Mesenchymal stem cell (in vitro differentiated cells and primary cell): ENCODE measurements at regions not wholly inside any gene's neighbourhood (a gene's known extent, or its start where the extent isn't known, plus 50 kb on each side); places are given as distances from the start of the nearest gene placed in this dataset.

Experiments used
- DNase-seq: peaks from one replicate; pipeline ENCODE4 v3.0.0-alpha.2; 2013
- H2AFZ ChIP-seq: one replicate; pipeline ENCODE4 v1.6.1; 2013; ENCODE audit warnings: low read depth, mild to moderate bottlenecking, control low read depth, inconsistent platforms, low read length, moderate library complexity
- H2AK5ac ChIP-seq: 2 replicates; pipeline ENCODE4 v1.6.1; 2013; ENCODE audit warnings: low read length, moderate library complexity, mild to moderate bottlenecking, inconsistent platforms; ENCODE audit not compliant: severe bottlenecking
- H2BK120ac ChIP-seq: one replicate; pipeline ENCODE4 v1.6.1; 2013; ENCODE audit warnings: low read depth, mild to moderate bottlenecking, inconsistent platforms, low read length, moderate library complexity
- H2BK12ac ChIP-seq, 2 experiments: one replicate each; pipeline ENCODE4 v1.6.1; 2013; ENCODE audit warnings: inconsistent platforms in 2 of 2, low read length in 2 of 2, mild to moderate bottlenecking in 2 of 2, moderate library complexity in 2 of 2, control low read depth in 1 of 2
- H2BK15ac ChIP-seq: one replicate; pipeline ENCODE4 v1.6.1; 2013; ENCODE audit warnings: mild to moderate bottlenecking, low read depth, inconsistent platforms; ENCODE audit not compliant: poor library complexity, severe bottlenecking
- H2BK5ac ChIP-seq: 2 replicates; pipeline ENCODE4 v1.6.1; 2013; ENCODE audit warnings: low read depth, mild to moderate bottlenecking, low read length, control low read depth, inconsistent platforms; ENCODE audit not compliant: poor library complexity, severe bottlenecking
- H3K14ac ChIP-seq, 2 experiments: one replicate each; pipeline ENCODE4 v1.6.1; 2013; ENCODE audit warnings: inconsistent platforms in 2 of 2, low read length in 2 of 2, control low read depth in 1 of 2, mild to moderate bottlenecking in 1 of 2, moderate library complexity in 1 of 2
- H3K18ac ChIP-seq, 2 experiments: one replicate each; pipeline ENCODE4 v1.6.1; 2013; ENCODE audit warnings: inconsistent platforms in 2 of 2, low read length in 2 of 2, control low read depth in 1 of 2, low read depth in 1 of 2, mild to moderate bottlenecking in 1 of 2
- H3K23ac ChIP-seq, 2 experiments: one replicate each; pipeline ENCODE4 v1.6.1; 2013; ENCODE audit warnings: inconsistent platforms in 2 of 2, low read length in 2 of 2, mild to moderate bottlenecking in 2 of 2, moderate library complexity in 2 of 2, control low read depth in 1 of 2
- H3K27ac ChIP-seq: 2 replicates; pipeline ENCODE4 v1.5.1; 2013; ENCODE audit warnings: mild to moderate bottlenecking, moderate library complexity, low read length, control low read depth, inconsistent platforms; ENCODE audit not compliant: poor library complexity, severe bottlenecking
- H3K27me3 ChIP-seq, 2 experiments: 2 replicates each; pipeline versions ENCODE4 v1.6.1 to v1.7.0; 2013; ENCODE audit warnings: low read length in 2 of 2, mild to moderate bottlenecking in 2 of 2, moderate library complexity in 2 of 2, control low read depth in 1 of 2, inconsistent platforms in 1 of 2; ENCODE audit not compliant: control insufficient read depth in 1 of 2, insufficient read depth in 1 of 2
- H3K36me3 ChIP-seq, 2 experiments: 2 replicates each; pipeline versions ENCODE4 v1.6.1 to v1.7.0; 2013; ENCODE audit warnings: low read length in 2 of 2, control low read depth in 1 of 2, inconsistent platforms in 1 of 2, low read depth in 1 of 2, mild to moderate bottlenecking in 1 of 2; ENCODE audit not compliant: insufficient read depth in 2 of 2, control insufficient read depth in 1 of 2
- H3K4ac ChIP-seq, 2 experiments: one replicate each; pipeline ENCODE4 v1.6.1; 2013; ENCODE audit warnings: inconsistent platforms in 2 of 2, low read length in 2 of 2, mild to moderate bottlenecking in 2 of 2, moderate library complexity in 2 of 2, control low read depth in 1 of 2, low read depth in 1 of 2
- H3K4me1 ChIP-seq: 2 replicates; pipeline ENCODE4 v1.6.1; 2013; ENCODE audit warnings: low read depth, low read length, control low read depth; ENCODE audit not compliant: control insufficient read depth, insufficient read depth
- H3K4me2 ChIP-seq: 2 replicates; pipeline ENCODE4 v1.6.1; 2013; ENCODE audit warnings: low read length, mild to moderate bottlenecking, inconsistent platforms; ENCODE audit not compliant: poor library complexity, severe bottlenecking
- H3K4me3 ChIP-seq, 2 experiments: 2 replicates each; pipeline versions ENCODE4 v1.5.1 to v1.7.0; 2013; ENCODE audit warnings: low read length in 2 of 2, mild to moderate bottlenecking in 2 of 2, control low read depth in 1 of 2, low read depth in 1 of 2; ENCODE audit not compliant: insufficient read depth in 1 of 2
- H3K79me1 ChIP-seq: replicated peaks from 2 replicates; pipeline ENCODE4 v1.6.1; 2013; ENCODE audit warnings: mild to moderate bottlenecking, control low read depth, low read length, inconsistent platforms; ENCODE audit not compliant: poor library complexity, severe bottlenecking
- H3K9ac ChIP-seq: 2 replicates; pipeline ENCODE4 v1.7.0; 2013; ENCODE audit warnings: mild to moderate bottlenecking, low read length, moderate library complexity
- H3K9me3 ChIP-seq: 2 replicates; pipeline ENCODE4 v1.7.0; 2013; ENCODE audit warnings: mild to moderate bottlenecking, low read length; ENCODE audit not compliant: control insufficient read depth
- H4K8ac ChIP-seq: one replicate; pipeline ENCODE4 v1.6.1; 2013; ENCODE audit warnings: inconsistent platforms, mild to moderate bottlenecking, low read length, moderate library complexity
- H4K91ac ChIP-seq: one replicate; pipeline ENCODE4 v1.6.1; 2013; ENCODE audit warnings: mild to moderate bottlenecking, low read length, inconsistent platforms
- WGBS: methylation state at CpG from one replicate; pipeline ENCODE4 v1.1.7; 2013; ENCODE audit warnings: mixed read lengths; 5-methylcytosine and 5-hydroxymethylcytosine counted together

GRCh38 chr10:94193466-94193924 is 169.2 kb downstream of the NOC3L start:
- no peak overlapping the region for H2BK12ac ChIP-seq
- no peaks in the 10 kb centered on the region for H3K36me3 ChIP-seq
- no peak overlapping the region for H4K91ac ChIP-seq
- no peak overlapping the region for H3K9ac ChIP-seq
- peak; percentile 52 for DNase-seq
- peak overlapping the region; percentile 65 for H3K27ac ChIP-seq
- H3K4me3 ChIP-seq = peak overlapping the region in 1 of 2 experiments; percentile 19
- no peak overlapping the region for H2BK15ac ChIP-seq
- H2AFZ ChIP-seq = no peak overlapping the region
- H3K27me3 ChIP-seq = no peaks in the 10 kb centered on the region
- WGBS = 4% methylated on average over 2 of the region's 4 CpGs
- H3K4me1 ChIP-seq = peaks cover 3% of the 10 kb centered on the region
- H3K14ac ChIP-seq = no peak overlapping the region
- no peak overlapping the region for H2AK5ac ChIP-seq
- H3K4ac ChIP-seq = no peak overlapping the region
- no peak overlapping the region for H2BK120ac ChIP-seq
- H4K8ac ChIP-seq = no peak overlapping the region
- H3K79me1 ChIP-seq = no peaks in the 10 kb centered on the region
- no peak overlapping the region for H2BK5ac ChIP-seq
- H3K23ac ChIP-seq = no peak overlapping the region
- H3K18ac ChIP-seq = no peak overlapping the region
- H3K9me3 ChIP-seq = no peaks in the 10 kb centered on the region
- no peak overlapping the region for H3K4me2 ChIP-seq

DNA sequence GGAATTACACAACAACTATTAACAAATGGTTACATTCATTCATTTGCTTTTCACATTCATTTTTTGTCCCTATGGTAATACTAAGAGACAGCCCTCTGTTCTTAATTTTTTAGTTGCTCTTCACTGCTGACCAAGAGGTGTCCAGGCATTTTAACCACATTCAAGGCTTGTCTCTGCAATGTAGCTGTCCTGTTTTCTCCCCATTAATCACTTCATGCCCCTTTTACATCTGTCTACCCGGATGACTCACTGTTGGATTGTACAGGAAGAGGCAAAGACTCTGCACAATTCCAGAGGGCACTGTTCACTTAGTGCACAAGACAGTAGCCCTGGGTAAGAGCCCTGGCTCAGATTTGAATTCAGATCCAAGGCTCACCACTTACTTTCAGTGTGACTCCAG is 168.5 kb downstream of the NOC3L start:
- 0% methylated on average over 1 of the region's 1 CpG for WGBS
- Histone ChIP-seq H3K23ac (no peak overlapping the region), H2AFZ (no peak overlapping the region), H2BK120ac (no peak overlapping the region), H2BK12ac (no peak overlapping the region), H3K9ac (no peak overlapping the region), H3K4ac (no peak overlapping the region), H3K18ac (no peak overlapping the region), H3K4me3 (no peak overlapping the region), H4K8ac (no peak overlapping the region), H3K79me1 (no peaks in the 10 kb centered on the region), H2BK5ac (no peak overlapping the region), H2AK5ac (no peak overlapping the region), H3K9me3 (no peaks in the 10 kb centered on the region), H3K14ac (no peak overlapping the region), H2BK15ac (no peak overlapping the region), H3K27ac (peak overlapping the region; percentile 28), H3K36me3 (no peaks in the 10 kb centered on the region), H3K4me1 (peaks cover 2% of the 10 kb centered on the region), H3K4me2 (no peak overlapping the region), H3K27me3 (no peaks in the 10 kb centered on the region), H4K91ac (no peak overlapping the region)
- DNase-seq = peak; percentile 76

DNA sequence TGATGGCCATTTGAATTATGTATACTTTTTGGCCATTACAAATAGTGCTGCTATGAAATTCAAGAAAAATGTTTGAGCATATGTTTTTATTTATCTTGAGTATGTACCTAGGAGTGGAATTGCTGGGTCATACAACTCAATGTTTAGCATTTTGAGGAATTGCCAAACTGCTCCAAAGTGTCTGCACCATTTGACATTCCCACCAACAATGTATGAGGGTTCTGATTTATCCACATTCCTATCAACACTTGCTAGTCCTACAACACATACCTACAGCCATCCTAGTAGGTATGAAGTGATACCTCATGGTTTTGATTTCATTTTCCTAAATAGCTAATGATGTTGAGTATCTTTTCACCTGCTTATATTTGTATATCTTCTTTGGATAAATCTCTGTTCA is 165.5 kb downstream of the NOC3L start:
- Histone ChIP-seq H3K14ac (no peak overlapping the region), H4K91ac (no peak overlapping the region), H3K36me3 (no peaks in the 10 kb centered on the region), H2BK15ac (no peak overlapping the region), H2AK5ac (no peak overlapping the region), H2AFZ (no peak overlapping the region), H3K23ac (no peak overlapping the region), H3K9ac (no peak overlapping the region), H3K4ac (no peak overlapping the region), H3K18ac (no peak overlapping the region), H4K8ac (no peak overlapping the region), H2BK5ac (no peak overlapping the region), H3K4me3 (no peak overlapping the region), H3K9me3 (no peaks in the 10 kb centered on the region), H3K4me1 (peaks cover 4% of the 10 kb centered on the region), H3K79me1 (no peaks in the 10 kb centered on the region), H3K4me2 (no peak overlapping the region), H2BK120ac (no peak overlapping the region), H3K27ac (no peak overlapping the region), H2BK12ac (no peak overlapping the region), H3K27me3 (no peaks in the 10 kb centered on the region)
- no peak for DNase-seq

DNA sequence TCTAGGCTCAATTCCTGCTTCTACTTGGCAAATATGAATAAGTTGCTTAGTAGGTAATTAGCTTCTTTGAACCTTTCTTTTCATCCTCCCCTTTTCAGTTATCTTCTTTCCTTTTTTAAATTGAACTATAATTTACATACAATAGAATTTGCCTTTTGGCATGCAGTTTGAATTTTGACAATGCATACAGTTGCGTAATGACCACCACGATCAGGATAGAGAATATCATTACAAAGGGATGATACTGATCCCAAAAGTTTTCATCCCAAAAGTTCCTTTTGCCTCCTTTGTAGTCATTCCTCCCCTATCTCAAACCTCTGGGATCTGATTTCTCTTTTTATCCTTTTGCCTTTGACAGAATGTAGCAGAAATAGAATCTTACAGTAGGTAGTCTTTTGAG is 164.4 kb downstream of the NOC3L start:
- Histone ChIP-seq H4K8ac (no peak overlapping the region), H3K4me2 (no peak overlapping the region), H3K4me3 (no peak overlapping the region), H3K27me3 (no peaks in the 10 kb centered on the region), H2AFZ (no peak overlapping the region), H3K27ac (no peak overlapping the region), H3K18ac (no peak overlapping the region), H3K14ac (no peak overlapping the region), H3K4me1 (peaks cover 2% of the 10 kb centered on the region), H2AK5ac (no peak overlapping the region), H2BK120ac (no peak overlapping the region), H3K9me3 (no peaks in the 10 kb centered on the region), H2BK12ac (no peak overlapping the region), H4K91ac (no peak overlapping the region), H3K79me1 (no peaks in the 10 kb centered on the region), H3K23ac (no peak overlapping the region), H2BK5ac (no peak overlapping the region), H3K4ac (no peak overlapping the region), H2BK15ac (no peak overlapping the region), H3K9ac (no peak overlapping the region), H3K36me3 (no peaks in the 10 kb centered on the region)
- DNase-seq = no peak
- 100% methylated on average over 2 of the region's 2 CpGs for WGBS
